Left forelimb (tissue), 1 donor: ENCODE measurements at regions not wholly inside any gene's neighbourhood (a gene's known extent, or its start where the extent isn't known, plus 50 kb on each side); places are given as distances from the start of the nearest gene placed in this dataset.

ENCODE experiments used
- DNase-seq: peaks from one replicate; pipeline ENCODE4 v3.0.0-alpha.2; 2018; ENCODE audit warnings: low spot score

- DNase-seq, result no peak
Observed at GRCh38 chr2:13901526-13901925, 731.0 kb upstream of the LRATD1 start.

GRCh38 chr2:13905831-13906230, 726.7 kb upstream of the LRATD1 start:
- no peak for DNase-seq

- no peak for DNase-seq
Observed at GRCh38 chr2:13916066-13916465, 716.5 kb upstream of the LRATD1 start.

- no peak for DNase-seq
Observed at GRCh38 chr2:13917958-13918357, 714.6 kb upstream of the LRATD1 start.

GRCh38 chr2:13919981-13920382, 712.5 kb upstream of the LRATD1 start:
- no peak for DNase-seq

GRCh38 chr2:13921245-13921644, 711.3 kb upstream of the LRATD1 start:
- DNase-seq, result no peak

- no peak for DNase-seq
Observed at GRCh38 chr2:13923823-13924222, 708.7 kb upstream of the LRATD1 start.

GRCh38 chr2:13942111-13942510, 690.4 kb upstream of the LRATD1 start:
- DNase-seq, result no peak

GRCh38 chr2:13950761-13951160, 681.8 kb upstream of the LRATD1 start:
- no peak for DNase-seq

GRCh38 chr2:13968811-13969210, 663.7 kb upstream of the LRATD1 start:
- DNase-seq, result no peak

GRCh38 chr2:13986119-13986720, 646.3 kb upstream of the LRATD1 start:
- no peak for DNase-seq

GRCh38 chr2:13996527-13996926, 636.0 kb upstream of the LRATD1 start:
- no peak for DNase-seq

- no peak for DNase-seq
Observed at GRCh38 chr2:14011190-14011589, 621.3 kb upstream of the LRATD1 start.

- no peak for DNase-seq
Observed at GRCh38 chr2:14015113-14015630, 617.3 kb upstream of the LRATD1 start.

GRCh38 chr2:14016289-14016955, 616.1 kb upstream of the LRATD1 start:
- DNase-seq, result no peak

GRCh38 chr2:14018620-14019019, 613.9 kb upstream of the LRATD1 start:
- DNase-seq, result no peak

- no peak for DNase-seq
Observed at GRCh38 chr2:14023558-14023957, 609.0 kb upstream of the LRATD1 start.

- DNase-seq, result no peak
Observed at GRCh38 chr2:14039134-14039533, 593.4 kb upstream of the LRATD1 start.

GRCh38 chr2:14047491-14047890, 585.0 kb upstream of the LRATD1 start:
- DNase-seq, result no peak

- no peak for DNase-seq
Observed at GRCh38 chr2:14051401-14051800, 581.1 kb upstream of the LRATD1 start.

- DNase-seq, result no peak
Observed at GRCh38 chr2:14053105-14053504, 579.4 kb upstream of the LRATD1 start.

- DNase-seq, result no peak
Observed at GRCh38 chr2:14064346-14064745, 568.2 kb upstream of the LRATD1 start.

GRCh38 chr2:14072338-14072737, 560.2 kb upstream of the LRATD1 start:
- DNase-seq, result no peak

GRCh38 chr2:14074691-14075090, 557.8 kb upstream of the LRATD1 start:
- DNase-seq, result no peak
